T-helper 1 cell treated with Interleukin-12 subunit alpha and Interleukin-12 subunit beta and Interleukin-4 antibody, amounts not matched to agents 30 ng/mL and 1 ng/mL, for 36 hours (primary cell): ENCODE measurements at regions not wholly inside any gene's neighbourhood (a gene's known extent, or its start where the extent isn't known, plus 50 kb on each side); places are given as distances from the start of the nearest gene placed in this dataset.

ENCODE experiments used
- intact Hi-C: fragments of 100-400 bp; cut with micrococcal nuclease; formaldehyde crosslinking; loops from one replicate; pipeline ENCODE4 v1.15.1; 2024

DNA sequence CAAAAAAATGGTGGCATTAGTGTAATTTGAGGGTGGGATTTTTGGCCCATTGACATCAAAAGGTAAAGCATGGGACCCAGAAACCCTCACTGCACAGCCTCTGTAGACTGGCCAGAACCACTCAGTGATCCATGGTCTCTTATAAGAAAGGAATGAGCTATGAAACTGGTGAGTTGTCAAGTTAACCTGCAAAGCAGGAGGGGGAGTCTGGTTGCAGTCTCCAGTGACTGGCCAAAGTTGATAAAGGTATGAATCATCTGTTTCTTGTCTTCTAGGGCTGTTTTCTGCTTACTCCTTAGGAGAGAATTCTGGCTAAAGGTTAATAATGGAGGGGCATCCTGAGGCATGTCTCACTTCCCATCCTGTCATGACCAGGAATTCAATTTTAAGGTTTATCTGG, 325.2 kb downstream of the TLR4 start:
- intact Hi-C loops = no loop called here

GRCh38 chr9:118034701-118035100, 330.5 kb downstream of the TLR4 start:
- intact Hi-C loops = no loop called here

- intact Hi-C loops = no loop called here
These were observed 334.5 kb downstream of the TLR4 start for GRCh38 chr9:118038713-118039112.

- intact Hi-C loops = no loop called here
These were observed 354.0 kb downstream of the TLR4 start for GRCh38 chr9:118058227-118058626.

- intact Hi-C loops = no loop called here
These were observed 355.5 kb downstream of the TLR4 start for GRCh38 chr9:118059484-118060278.

DNA sequence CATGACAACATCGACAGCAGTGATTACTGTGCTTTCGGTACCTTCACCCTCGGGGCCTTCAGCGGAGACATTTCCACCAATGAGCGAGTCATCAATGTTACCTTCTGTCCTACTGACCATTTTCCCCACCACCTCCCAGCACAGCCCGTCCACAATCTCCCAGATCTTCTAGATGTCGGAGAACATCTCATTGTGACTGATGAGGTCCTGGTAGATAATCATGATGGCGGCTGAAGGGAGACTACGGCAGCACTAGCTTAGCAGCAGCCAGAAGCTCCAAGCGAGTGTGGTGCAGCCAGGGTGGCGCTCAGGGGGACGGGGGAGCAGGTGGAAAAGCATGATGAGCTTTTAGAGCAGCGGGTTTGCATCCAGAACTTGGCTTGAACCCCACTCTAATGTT, 379.0 kb downstream of the TLR4 start:
- intact Hi-C loops = no loop called here

DNA sequence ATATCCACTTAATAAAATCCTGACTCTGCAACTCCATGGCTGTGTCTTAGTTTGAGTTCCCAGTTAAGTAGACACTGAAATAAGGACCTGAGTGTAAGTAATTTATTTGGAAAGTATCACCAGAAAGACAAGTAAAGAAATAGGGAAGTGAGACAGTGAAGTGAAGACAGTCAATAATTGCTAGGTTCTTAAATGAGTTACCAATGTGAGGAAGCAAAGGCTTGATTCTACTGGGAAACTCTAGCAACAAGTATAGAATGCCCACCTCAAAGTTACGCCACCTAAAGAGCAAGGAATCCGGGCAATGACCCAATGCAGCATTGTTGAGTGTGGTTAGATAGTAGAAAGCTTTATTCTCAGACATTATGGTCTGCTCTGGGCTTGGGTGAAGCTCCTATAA, 383.9 kb downstream of the TLR4 start:
- intact Hi-C loops = no loop called here

GRCh38 chr9:118091226-118091625, 387.0 kb downstream of the TLR4 start:
- intact Hi-C loops = no loop called here

DNA sequence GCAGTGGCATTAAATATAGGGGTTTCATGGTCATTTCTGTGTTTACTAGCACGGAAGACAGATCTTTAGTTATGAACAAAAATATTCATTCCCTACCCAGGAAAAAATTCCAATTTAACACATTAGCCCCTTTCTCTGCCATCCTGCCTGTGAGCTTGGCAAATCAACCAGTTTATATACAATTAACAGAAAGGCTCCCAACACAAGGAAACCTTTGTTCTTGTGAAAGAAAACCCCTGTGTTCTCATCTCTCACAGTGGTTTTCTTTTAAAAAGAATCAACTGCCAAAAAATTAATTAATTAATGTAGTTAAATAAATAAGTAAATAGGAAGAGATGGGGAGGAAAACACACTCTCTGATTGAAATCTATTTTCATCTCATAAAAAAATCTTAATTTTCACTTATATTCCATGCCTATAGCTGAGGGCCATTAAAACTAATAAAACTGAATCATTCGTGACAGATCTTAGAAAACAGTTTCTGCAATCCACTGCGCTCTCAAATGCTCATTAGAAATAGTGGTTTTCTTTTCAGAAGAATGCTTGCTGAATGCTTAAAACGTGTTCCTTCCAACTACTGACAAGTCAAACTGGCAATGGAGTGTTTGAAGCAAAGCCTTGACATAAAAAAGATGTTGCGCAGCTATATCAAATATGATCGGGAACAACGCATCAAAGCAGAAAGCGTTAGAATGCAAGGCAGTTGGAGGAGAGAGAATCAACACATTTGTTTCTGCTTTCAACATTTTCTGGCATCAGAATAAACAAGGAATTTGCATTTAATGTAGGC, 387.7 kb downstream of the TLR4 start:
- intact Hi-C loops = no loop called here

- intact Hi-C loops = no loop called here
These were observed 390.2 kb downstream of the TLR4 start for GRCh38 chr9:118094387-118094786.

GRCh38 chr9:118100529-118101419, 396.6 kb downstream of the TLR4 start:
- intact Hi-C loops = no loop called here

GRCh38 chr9:118104363-118104762, 400.2 kb downstream of the TLR4 start:
- intact Hi-C loops = no loop called here

DNA sequence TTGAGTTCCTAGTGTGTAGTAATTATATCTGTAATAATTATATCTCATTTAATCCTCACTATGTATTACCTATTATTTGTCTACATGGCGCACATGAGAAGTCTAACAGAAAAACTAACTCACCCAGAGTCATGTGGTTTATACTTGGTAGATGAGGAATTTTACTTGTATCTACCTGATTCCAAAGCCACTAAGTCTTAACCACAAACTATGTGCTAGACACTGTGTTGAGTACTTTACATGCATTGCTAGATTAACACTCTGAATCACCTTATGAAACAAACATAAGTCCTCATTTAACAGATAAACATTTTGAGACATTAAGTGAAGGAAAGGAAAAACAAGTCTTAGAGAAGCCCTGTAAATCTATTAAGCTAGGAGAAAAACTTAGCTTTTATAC, 404.8 kb downstream of the TLR4 start:
- intact Hi-C loops = no loop called here

DNA sequence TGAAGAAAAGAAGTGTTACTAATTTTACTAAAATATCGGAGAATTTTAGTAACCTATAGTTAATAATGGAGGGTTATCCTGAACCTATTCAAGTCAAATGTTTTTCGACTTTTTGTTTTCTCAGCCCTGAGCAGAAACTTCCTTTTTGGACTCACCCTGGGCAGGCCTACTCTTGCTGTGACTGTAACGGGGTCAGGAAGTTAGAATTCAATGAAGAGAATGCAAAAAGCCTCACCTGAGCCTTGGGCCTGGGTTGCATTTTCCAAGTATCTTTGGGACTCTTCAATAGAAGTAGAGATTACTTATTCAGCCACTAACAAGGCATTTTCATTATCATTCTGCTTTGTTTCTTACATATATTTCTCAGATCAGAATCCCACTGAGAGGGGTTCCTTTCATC, 405.3 kb downstream of the TLR4 start:
- intact Hi-C loops = no loop called here

GRCh38 chr9:118121361-118121760, 417.2 kb downstream of the TLR4 start:
- intact Hi-C loops = no loop called here

DNA sequence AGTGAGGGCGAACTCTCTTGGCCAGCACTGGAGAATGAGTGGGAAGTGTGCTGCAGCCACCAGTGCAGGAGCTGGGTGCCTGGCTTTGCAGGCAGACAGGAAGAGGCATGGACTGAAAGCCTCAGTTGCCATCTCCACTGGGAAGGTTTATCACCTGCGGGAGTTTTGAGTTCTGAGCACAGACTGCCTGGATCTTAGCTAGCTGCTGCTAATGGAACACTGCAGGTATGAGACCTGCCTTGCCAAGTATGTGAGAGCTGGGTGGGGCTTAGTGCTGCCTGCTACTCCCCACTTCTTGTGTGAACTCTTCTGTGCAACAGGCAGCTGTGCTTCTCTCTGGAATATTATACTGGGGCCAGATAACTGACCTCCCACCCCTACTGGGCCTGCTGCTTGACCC, 424.1 kb downstream of the TLR4 start:
- intact Hi-C loops = no loop called here

DNA sequence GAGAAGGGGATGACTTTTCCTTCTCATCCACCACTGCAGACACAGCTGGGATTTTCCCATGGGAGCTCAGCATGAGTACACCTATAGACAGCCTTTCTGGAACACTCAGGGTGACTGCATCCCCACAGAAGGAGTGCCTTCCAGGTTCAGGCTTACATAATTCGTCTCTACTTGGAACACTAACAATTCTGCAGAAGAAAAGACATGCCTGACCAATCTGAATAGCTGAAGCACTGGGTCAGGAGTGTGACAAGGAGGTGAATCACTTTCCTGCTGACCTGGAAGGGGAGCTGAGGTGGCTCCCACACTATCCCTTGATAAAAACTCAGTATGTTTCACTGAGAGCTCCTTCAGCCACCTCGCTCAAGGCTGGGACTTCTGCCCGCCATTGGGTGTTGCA, 425.3 kb downstream of the TLR4 start:
- intact Hi-C loops = no loop called here

GRCh38 chr9:118148990-118149389, 444.8 kb downstream of the TLR4 start:
- intact Hi-C loops = no loop called here

- intact Hi-C loops = no loop called here
These were observed 452.6 kb downstream of the TLR4 start for GRCh38 chr9:118156846-118157245.

DNA sequence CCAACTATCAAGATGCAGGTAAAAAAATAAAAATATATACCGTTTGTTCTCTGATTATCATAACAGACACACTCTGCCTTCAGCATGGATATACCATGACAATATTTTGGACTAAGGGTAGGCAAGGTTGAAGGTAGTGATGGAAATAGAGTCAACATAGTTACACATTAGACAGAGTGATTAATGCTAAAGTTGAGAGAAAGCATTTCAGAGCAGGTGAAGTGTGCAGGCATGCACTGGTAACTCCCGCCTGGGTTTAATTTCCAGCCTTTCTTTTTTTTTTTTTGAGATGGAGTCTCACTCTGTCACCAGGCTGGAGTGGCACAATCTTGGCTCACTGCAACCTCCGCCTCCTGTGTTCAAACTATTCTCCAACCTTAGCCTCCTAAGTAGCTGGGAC, 458.5 kb downstream of the TLR4 start:
- intact Hi-C loops = no loop called here

GRCh38 chr9:118163751-118164150, 459.5 kb downstream of the TLR4 start:
- intact Hi-C loops = no loop called here

DNA sequence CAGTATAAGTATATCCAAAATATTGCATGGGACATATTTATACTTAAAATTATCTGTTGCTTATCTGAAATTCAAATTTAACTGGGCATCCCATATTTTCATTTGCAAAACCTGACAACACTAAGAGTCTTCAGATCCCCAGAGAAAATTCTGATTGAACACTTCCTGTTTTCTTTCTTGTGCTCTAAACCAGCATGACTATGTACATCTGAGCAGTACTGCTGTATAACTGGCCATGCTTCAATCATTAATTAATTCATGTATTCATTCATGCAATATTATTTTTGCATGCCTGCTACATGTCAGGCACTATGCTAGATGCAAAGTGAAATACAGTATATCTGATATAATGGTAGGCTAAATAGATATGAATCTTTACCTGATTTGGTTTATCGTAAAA, 461.2 kb downstream of the TLR4 start:
- intact Hi-C loops = no loop called here
